ENCODE measurements at regions not wholly inside any gene's neighbourhood (a gene's known extent, or its start where the extent isn't known, plus 50 kb on each side); places are given as distances from the start of the nearest gene placed in this dataset.
"Not testable (repeated sequence)": the region's sequence is repeated elsewhere in the genome, so short reads cannot be mapped to it uniquely, and the experiment has no call there.

- no peak for DNase-seq (ENCODE audit: low read depth in 2 of 3, low spot score in 2 of 3)
These were observed 1094.1 kb upstream of the FLRT2 start for GRCh38 chr14:84435820-84436324.

GRCh38 chr14:84436528-84436927, 1093.4 kb upstream of the FLRT2 start:
- no peak for DNase-seq (ENCODE audit: low read depth in 2 of 3, low spot score in 2 of 3)

GRCh38 chr14:84442521-84442920, 1087.4 kb upstream of the FLRT2 start:
- DNase-seq (ENCODE audit: low read depth in 2 of 3, low spot score in 2 of 3), result no peak

- DNase-seq (ENCODE audit: low read depth in 2 of 3, low spot score in 2 of 3), result no peak
These were observed 1084.5 kb upstream of the FLRT2 start for GRCh38 chr14:84445486-84445885.

GRCh38 chr14:84446250-84446649, 1083.7 kb upstream of the FLRT2 start:
- DNase-seq (ENCODE audit: low read depth in 2 of 3, low spot score in 2 of 3), result no peak

- no peak for DNase-seq (ENCODE audit: low read depth in 2 of 3, low spot score in 2 of 3)
These were observed 1076.5 kb upstream of the FLRT2 start for GRCh38 chr14:84453307-84453950.

GRCh38 chr14:84454114-84454513, 1075.8 kb upstream of the FLRT2 start:
- no peak for DNase-seq (ENCODE audit: low read depth in 2 of 3, low spot score in 2 of 3)

- DNase-seq (ENCODE audit: low read depth in 2 of 3, low spot score in 2 of 3), result no peak
These were observed 1073.0 kb upstream of the FLRT2 start for GRCh38 chr14:84456946-84457345.

GRCh38 chr14:84458881-84459280, 1071.1 kb upstream of the FLRT2 start:
- no peak for DNase-seq (ENCODE audit: low read depth in 2 of 3, low spot score in 2 of 3)

- DNase-seq (ENCODE audit: low read depth in 2 of 3, low spot score in 2 of 3), result no peak
These were observed 1064.1 kb upstream of the FLRT2 start for GRCh38 chr14:84465880-84466279.

GRCh38 chr14:84468153-84468552, 1061.8 kb upstream of the FLRT2 start:
- DNase-seq (ENCODE audit: low read depth in 2 of 3, low spot score in 2 of 3), result no peak

GRCh38 chr14:84477996-84478395, 1051.9 kb upstream of the FLRT2 start:
- no peak for DNase-seq (ENCODE audit: low read depth in 2 of 3, low spot score in 2 of 3)

GRCh38 chr14:84482256-84483071, 1047.5 kb upstream of the FLRT2 start:
- DNase-seq (ENCODE audit: low read depth in 2 of 3, low spot score in 2 of 3), result no peak

GRCh38 chr14:84483072-84483420, 1046.9 kb upstream of the FLRT2 start:
- no peak for DNase-seq (ENCODE audit: low read depth in 2 of 3, low spot score in 2 of 3)

GRCh38 chr14:84484243-84484642, 1045.7 kb upstream of the FLRT2 start:
- not testable (repeated sequence) for DNase-seq (ENCODE audit: low read depth in 2 of 3, low spot score in 2 of 3)

- no peak for DNase-seq (ENCODE audit: low read depth in 2 of 3, low spot score in 2 of 3)
These were observed 1044.9 kb upstream of the FLRT2 start for GRCh38 chr14:84485036-84485435.

- DNase-seq (ENCODE audit: low read depth in 2 of 3, low spot score in 2 of 3), result no peak
These were observed 1039.9 kb upstream of the FLRT2 start for GRCh38 chr14:84490081-84490480.

GRCh38 chr14:84492685-84493084, 1037.3 kb upstream of the FLRT2 start:
- no peak for DNase-seq (ENCODE audit: low read depth in 2 of 3, low spot score in 2 of 3)

- DNase-seq (ENCODE audit: low read depth in 2 of 3, low spot score in 2 of 3), result no peak
These were observed 1036.2 kb upstream of the FLRT2 start for GRCh38 chr14:84493779-84494178.

- no peak for DNase-seq (ENCODE audit: low read depth in 2 of 3, low spot score in 2 of 3)
These were observed 1033.3 kb upstream of the FLRT2 start for GRCh38 chr14:84496677-84497076.

GRCh38 chr14:84512823-84513222, 1017.1 kb upstream of the FLRT2 start:
- not testable (repeated sequence) for DNase-seq (ENCODE audit: low read depth in 2 of 3, low spot score in 2 of 3)

GRCh38 chr14:84519836-84520235, 1010.1 kb upstream of the FLRT2 start:
- DNase-seq (ENCODE audit: low read depth in 2 of 3, low spot score in 2 of 3), result no peak

Data from activated CD8-positive, alpha-beta memory T cell treated with anti-CD3 and anti-CD28 coated beads for 48 hours (primary cell).